ENCODE measurements at regions not wholly inside any gene's neighbourhood (a gene's known extent, or its start where the extent isn't known, plus 50 kb on each side); places are given as distances from the start of the nearest gene placed in this dataset.
"Not testable (repeated sequence)": the region's sequence is repeated elsewhere in the genome, so short reads cannot be mapped to it uniquely, and the experiment has no call there.

- Mint-ChIP-seq H3K4me3 (no peak overlapping the region), H3K27ac (no peak overlapping the region), H3K36me3 (no peaks in the 10 kb centered on the region), H3K4me1 (no peaks in the 10 kb centered on the region), H3K27me3 (no peaks in the 10 kb centered on the region), H3K9me3 (peaks cover 0 to 17% (median 8%) of the 10 kb centered on the region in 8 donors)
- DNase-seq: no peak
- intact Hi-C loops (cut with micrococcal nuclease): no loop called here
- H3K9me3 ChIP-seq (ENCODE audit: control insufficient read depth in 1 of 2, low read length in 2 of 2): no peaks in the 10 kb centered on the region
- ChIA-PET CTCF (ENCODE audit: partially characterized antibody) (no interaction called here), POLR2A (ENCODE audit: partially characterized antibody) (no interaction called here)
- no peak overlapping the region for H3K27ac ChIP-seq (ENCODE audit: low read depth, low read length)
- H3K27me3 ChIP-seq (ENCODE audit: insufficient read depth, low read length): no peaks in the 10 kb centered on the region
- no peaks in the 10 kb centered on the region for H3K4me1 ChIP-seq (ENCODE audit: insufficient read depth, low read length)
- H3K4me3 ChIP-seq (ENCODE audit: low read length in 2 of 2): no peak overlapping the region
- no peaks in the 10 kb centered on the region for H3K36me3 ChIP-seq (ENCODE audit: insufficient read depth, low read length)
Measured at GRCh38 chr11:92087725-92088537, 136.7 kb upstream of the FAT3 start.

- Histone ChIP-seq H3K4me3 (ENCODE audit: low read length in 2 of 2) (no peak overlapping the region), H3K27ac (ENCODE audit: low read depth, low read length) (no peak overlapping the region), H3K27me3 (ENCODE audit: insufficient read depth, low read length) (no peaks in the 10 kb centered on the region), H3K9me3 (ENCODE audit: control insufficient read depth in 1 of 2, low read length in 2 of 2) (no peaks in the 10 kb centered on the region), H3K4me1 (ENCODE audit: insufficient read depth, low read length) (no peaks in the 10 kb centered on the region), H3K36me3 (ENCODE audit: insufficient read depth, low read length) (no peaks in the 10 kb centered on the region)
- H3K4me3 Mint-ChIP-seq: no peak overlapping the region
- H3K27ac Mint-ChIP-seq: no peak overlapping the region
- no peaks in the 10 kb centered on the region for H3K4me1 Mint-ChIP-seq
- POLR2A ChIA-PET (ENCODE audit: partially characterized antibody): no interaction called here
- CTCF ChIA-PET (ENCODE audit: partially characterized antibody): no interaction called here
- no peaks in the 10 kb centered on the region for H3K27me3 Mint-ChIP-seq
- no peak for DNase-seq
- intact Hi-C loops (cut with micrococcal nuclease): no loop called here
- H3K9me3 Mint-ChIP-seq: peaks cover 0 to 19% (median 4%) of the 10 kb centered on the region in 8 donors
- no peaks in the 10 kb centered on the region for H3K36me3 Mint-ChIP-seq
Measured at GRCh38 chr11:92083123-92083522, 141.5 kb upstream of the FAT3 start.

- no peaks in the 10 kb centered on the region for H3K27me3 Mint-ChIP-seq
- Histone ChIP-seq H3K9me3 (ENCODE audit: control insufficient read depth in 1 of 2, low read length in 2 of 2) (no peaks in the 10 kb centered on the region), H3K36me3 (ENCODE audit: insufficient read depth, low read length) (no peaks in the 10 kb centered on the region), H3K27ac (ENCODE audit: low read depth, low read length) (no peak overlapping the region), H3K4me3 (ENCODE audit: low read length in 2 of 2) (no peak overlapping the region), H3K4me1 (ENCODE audit: insufficient read depth, low read length) (no peaks in the 10 kb centered on the region), H3K27me3 (ENCODE audit: insufficient read depth, low read length) (no peaks in the 10 kb centered on the region)
- intact Hi-C loops (cut with micrococcal nuclease): no loop called here
- ChIA-PET CTCF (ENCODE audit: partially characterized antibody) (no interaction called here), POLR2A (ENCODE audit: partially characterized antibody) (no interaction called here)
- DNase-seq: no peak
- no peak overlapping the region for H3K27ac Mint-ChIP-seq
- H3K4me1 Mint-ChIP-seq: no peaks in the 10 kb centered on the region
- no peaks in the 10 kb centered on the region for H3K36me3 Mint-ChIP-seq
- H3K4me3 Mint-ChIP-seq: no peak overlapping the region
- peaks cover 0 to 19% (median 3%) of the 10 kb centered on the region in 8 donors for H3K9me3 Mint-ChIP-seq
Measured at GRCh38 chr11:92082652-92083051, 142.0 kb upstream of the FAT3 start.

- peaks cover 0 to 22% (median 14%) of the 10 kb centered on the region in 8 donors for H3K9me3 Mint-ChIP-seq
- H3K4me3 Mint-ChIP-seq; H3K4me3 ChIP-seq (ENCODE audit: low read length in 2 of 2); H3K9me3 ChIP-seq (ENCODE audit: control insufficient read depth in 1 of 2, low read length in 2 of 2); CTCF ChIA-PET (ENCODE audit: partially characterized antibody); H3K4me1 ChIP-seq (ENCODE audit: insufficient read depth, low read length); H3K27ac ChIP-seq (ENCODE audit: low read depth, low read length); intact Hi-C loops (cut with micrococcal nuclease); H3K27ac Mint-ChIP-seq; H3K27me3 Mint-ChIP-seq; H3K4me1 Mint-ChIP-seq; H3K36me3 Mint-ChIP-seq; DNase-seq; H3K36me3 ChIP-seq (ENCODE audit: insufficient read depth, low read length); H3K27me3 ChIP-seq (ENCODE audit: insufficient read depth, low read length); POLR2A ChIA-PET (ENCODE audit: partially characterized antibody): not testable (repeated sequence)
Measured at GRCh38 chr11:92074498-92074897, 150.1 kb upstream of the FAT3 start.

GRCh38 chr11:92071660-92072059 lies 153.0 kb upstream of the FAT3 start:
- no peak overlapping the region for H3K27ac Mint-ChIP-seq
- no peaks in the 10 kb centered on the region for H3K9me3 ChIP-seq (ENCODE audit: control insufficient read depth in 1 of 2, low read length in 2 of 2)
- no peaks in the 10 kb centered on the region for H3K36me3 Mint-ChIP-seq
- no peaks in the 10 kb centered on the region for H3K4me1 ChIP-seq (ENCODE audit: insufficient read depth, low read length)
- DNase-seq: no peak
- no peaks in the 10 kb centered on the region for H3K36me3 ChIP-seq (ENCODE audit: insufficient read depth, low read length)
- POLR2A ChIA-PET (ENCODE audit: partially characterized antibody): no interaction called here
- peaks cover 0 to 25% (median 12%) of the 10 kb centered on the region in 8 donors for H3K9me3 Mint-ChIP-seq
- CTCF ChIA-PET (ENCODE audit: partially characterized antibody): no interaction called here
- H3K4me1 Mint-ChIP-seq: no peaks in the 10 kb centered on the region
- H3K4me3 Mint-ChIP-seq: no peak overlapping the region
- no peak overlapping the region for H3K27ac ChIP-seq (ENCODE audit: low read depth, low read length)
- intact Hi-C loops (cut with micrococcal nuclease): no loop called here
- H3K4me3 ChIP-seq (ENCODE audit: low read length in 2 of 2): no peak overlapping the region
- H3K27me3 Mint-ChIP-seq: no peaks in the 10 kb centered on the region
- no peaks in the 10 kb centered on the region for H3K27me3 ChIP-seq (ENCODE audit: insufficient read depth, low read length)

- ChIA-PET CTCF (ENCODE audit: partially characterized antibody) (no interaction called here), POLR2A (ENCODE audit: partially characterized antibody) (no interaction called here)
- H3K27me3 ChIP-seq (ENCODE audit: insufficient read depth, low read length): no peaks in the 10 kb centered on the region
- H3K36me3 ChIP-seq (ENCODE audit: insufficient read depth, low read length): no peaks in the 10 kb centered on the region
- H3K36me3 Mint-ChIP-seq: no peaks in the 10 kb centered on the region
- H3K9me3 ChIP-seq (ENCODE audit: control insufficient read depth in 1 of 2, low read length in 2 of 2): no peaks in the 10 kb centered on the region
- H3K9me3 Mint-ChIP-seq: peaks cover 0 to 24% (median 11%) of the 10 kb centered on the region in 8 donors
- H3K27me3 Mint-ChIP-seq: no peaks in the 10 kb centered on the region
- no peak overlapping the region for H3K4me3 Mint-ChIP-seq
- no peaks in the 10 kb centered on the region for H3K4me1 Mint-ChIP-seq
- H3K27ac Mint-ChIP-seq: no peak overlapping the region
- no peak overlapping the region for H3K4me3 ChIP-seq (ENCODE audit: low read length in 2 of 2)
- intact Hi-C loops (cut with micrococcal nuclease): no loop called here
- no peaks in the 10 kb centered on the region for H3K4me1 ChIP-seq (ENCODE audit: insufficient read depth, low read length)
- no peak overlapping the region for H3K27ac ChIP-seq (ENCODE audit: low read depth, low read length)
- DNase-seq: no peak
Measured at GRCh38 chr11:92070026-92070889, 154.4 kb upstream of the FAT3 start.

GRCh38 chr11:92067016-92067415 lies 157.6 kb upstream of the FAT3 start:
- no peaks in the 10 kb centered on the region for H3K36me3 Mint-ChIP-seq
- CTCF ChIA-PET (ENCODE audit: partially characterized antibody): no interaction called here
- POLR2A ChIA-PET (ENCODE audit: partially characterized antibody): no interaction called here
- no peaks in the 10 kb centered on the region for H3K27me3 Mint-ChIP-seq
- H3K4me1 ChIP-seq (ENCODE audit: insufficient read depth, low read length): no peaks in the 10 kb centered on the region
- no peaks in the 10 kb centered on the region for H3K9me3 ChIP-seq (ENCODE audit: control insufficient read depth in 1 of 2, low read length in 2 of 2)
- no peaks in the 10 kb centered on the region for H3K27me3 ChIP-seq (ENCODE audit: insufficient read depth, low read length)
- H3K4me3 ChIP-seq (ENCODE audit: low read length in 2 of 2): no peak overlapping the region
- no peaks in the 10 kb centered on the region for H3K4me1 Mint-ChIP-seq
- no peak overlapping the region for H3K27ac Mint-ChIP-seq
- intact Hi-C loops (cut with micrococcal nuclease): no loop called here
- no peak for DNase-seq
- H3K9me3 Mint-ChIP-seq: peaks cover 6 to 19% (median 14%) of the 10 kb centered on the region in 8 donors
- H3K4me3 Mint-ChIP-seq: no peak overlapping the region
- no peaks in the 10 kb centered on the region for H3K36me3 ChIP-seq (ENCODE audit: insufficient read depth, low read length)
- no peak overlapping the region for H3K27ac ChIP-seq (ENCODE audit: low read depth, low read length)
